Smooth muscle cell (in vitro differentiated cells): ENCODE measurements at regions not wholly inside any gene's neighbourhood (a gene's known extent, or its start where the extent isn't known, plus 50 kb on each side); places are given as distances from the start of the nearest gene placed in this dataset.
"Not testable (repeated sequence)": the region's sequence is repeated elsewhere in the genome, so short reads cannot be mapped to it uniquely, and the experiment has no call there.

Experiments used
- DNase-seq: peaks from one replicate; lab custom pipeline; 2025; ENCODE audit not compliant: unreplicated experiment; lab: John Stamatoyannopoulos, UW
- H2AFZ ChIP-seq: fragments of 200-600 bp; sonication (generic); 2 replicates; pipeline ENCODE4 v1.6.0; 2016; ENCODE audit warnings: antibody characterized with exemption, low read depth, mild to moderate bottlenecking
- H3F3A ChIP-seq: fragments of 200-600 bp; sonication (generic); 2 replicates; pipeline ENCODE4 v1.6.0; 2017; ENCODE audit warnings: antibody characterized with exemption, low read depth
- H3K27ac ChIP-seq: fragments of 200-600 bp; sonication (generic); 2 replicates; pipeline ENCODE4 v1.5.1; 2016; ENCODE audit warnings: low read depth, mild to moderate bottlenecking
- H3K27me3 ChIP-seq: fragments of 200-600 bp; sonication (generic); 2 replicates; pipeline ENCODE4 v1.6.1; 2016; ENCODE audit warnings: low read depth, mild to moderate bottlenecking
- H3K36me3 ChIP-seq: fragments of 200-600 bp; sonication (generic); 2 replicates; pipeline ENCODE4 v1.5.1; 2016; ENCODE audit warnings: low read depth
- H3K4me1 ChIP-seq: fragments of 200-600 bp; sonication (generic); 2 replicates; pipeline ENCODE4 v1.5.1; 2016; ENCODE audit warnings: low read depth
- H3K4me2 ChIP-seq: fragments of 200-600 bp; sonication (generic); 2 replicates; pipeline ENCODE4 v1.6.0; 2016; ENCODE audit warnings: mild to moderate bottlenecking
- H3K4me3 ChIP-seq: fragments of 200-600 bp; sonication (generic); 2 replicates; pipeline ENCODE4 v1.5.1; 2016; ENCODE audit warnings: mild to moderate bottlenecking
- H3K79me2 ChIP-seq: fragments of 200-600 bp; sonication (generic); 2 replicates; pipeline ENCODE4 v1.6.0; 2016; ENCODE audit warnings: low read depth, mild to moderate bottlenecking
- H3K9ac ChIP-seq: fragments of 200-600 bp; sonication (generic); 2 replicates; pipeline ENCODE4 v1.6.0; 2016; ENCODE audit warnings: low read depth
- H3K9me3 ChIP-seq: fragments of 200-600 bp; sonication (generic); replicated peaks from 2 replicates; pipeline ENCODE4 v1.5.1; 2016; ENCODE audit warnings: low read depth
- H4K20me1 ChIP-seq: fragments of 200-600 bp; sonication (generic); 2 replicates; pipeline ENCODE4 v1.6.0; 2016; ENCODE audit warnings: low read depth
- CTCF ChIP-seq: fragments of 200-600 bp; sonication (generic); IDR thresholded peaks from 2 replicates; pipeline ENCODE4 v1.5.1; 2017; ENCODE audit warnings: borderline replicate concordance, mild to moderate bottlenecking, antibody characterized with exemption; ENCODE audit not compliant: insufficient read depth, poor library complexity, severe bottlenecking
- WGBS: methylation state at CpG from one replicate; pipeline ENCODE4 v1.1.7; 2016; ENCODE audit warnings: low lambda C conversion rate; 5-methylcytosine and 5-hydroxymethylcytosine counted together

- H3K4me3 ChIP-seq, result no peak overlapping the region
- H3F3A ChIP-seq, result no peaks in the 10 kb centered on the region
- no peaks in the 10 kb centered on the region for H3K9me3 ChIP-seq
- H3K27ac ChIP-seq, result no peak overlapping the region
- no peaks in the 10 kb centered on the region for H4K20me1 ChIP-seq
- no peaks in the 10 kb centered on the region for H3K27me3 ChIP-seq
- no peak for DNase-seq
- no peak for TF ChIP-seq CTCF
- no peaks in the 10 kb centered on the region for H3K79me2 ChIP-seq
- H3K4me1 ChIP-seq, result no peaks in the 10 kb centered on the region
- WGBS, result 52% methylated on average over 3 of the region's 3 CpGs
- no peak overlapping the region for H2AFZ ChIP-seq
- H3K9ac ChIP-seq, result no peak overlapping the region
- no peak overlapping the region for H3K4me2 ChIP-seq
- no peaks in the 10 kb centered on the region for H3K36me3 ChIP-seq
Observed at GRCh38 chr21:19198801-19199200, 795.2 kb upstream of the TMPRSS15 start.

- no peaks in the 10 kb centered on the region for H3K27me3 ChIP-seq
- no peak overlapping the region for H2AFZ ChIP-seq
- no peak overlapping the region for H3K27ac ChIP-seq
- H4K20me1 ChIP-seq, result no peaks in the 10 kb centered on the region
- no peak overlapping the region for H3K4me2 ChIP-seq
- H3K9me3 ChIP-seq, result no peaks in the 10 kb centered on the region
- H3K9ac ChIP-seq, result no peak overlapping the region
- DNase-seq, result no peak
- H3F3A ChIP-seq, result no peaks in the 10 kb centered on the region
- H3K4me3 ChIP-seq, result no peak overlapping the region
- H3K36me3 ChIP-seq, result no peaks in the 10 kb centered on the region
- no peaks in the 10 kb centered on the region for H3K79me2 ChIP-seq
- no peaks in the 10 kb centered on the region for H3K4me1 ChIP-seq
- no peak for TF ChIP-seq CTCF
Observed at GRCh38 chr21:19218163-19218562, 814.6 kb upstream of the TMPRSS15 start.

- no peak overlapping the region for H3K9ac ChIP-seq
- H3K36me3 ChIP-seq, result no peaks in the 10 kb centered on the region
- no peaks in the 10 kb centered on the region for H3F3A ChIP-seq
- H4K20me1 ChIP-seq, result no peaks in the 10 kb centered on the region
- no peaks in the 10 kb centered on the region for H3K27me3 ChIP-seq
- no peak overlapping the region for H3K4me2 ChIP-seq
- no peaks in the 10 kb centered on the region for H3K79me2 ChIP-seq
- no peak overlapping the region for H2AFZ ChIP-seq
- no peak for DNase-seq
- no peaks in the 10 kb centered on the region for H3K4me1 ChIP-seq
- H3K9me3 ChIP-seq, result no peaks in the 10 kb centered on the region
- H3K4me3 ChIP-seq, result no peak overlapping the region
- H3K27ac ChIP-seq, result no peak overlapping the region
- 93% methylated on average over 12 of the region's 12 CpGs for WGBS
- TF ChIP-seq CTCF, result no peak
Observed at GRCh38 chr21:19224090-19224489, 820.5 kb upstream of the TMPRSS15 start.

GRCh38 chr21:19228226-19228625, 824.6 kb upstream of the TMPRSS15 start:
- no peak for DNase-seq
- no peaks in the 10 kb centered on the region for H3K36me3 ChIP-seq
- H3K4me2 ChIP-seq, result no peak overlapping the region
- H3K4me1 ChIP-seq, result no peaks in the 10 kb centered on the region
- no peak for TF ChIP-seq CTCF
- H3K9ac ChIP-seq, result no peak overlapping the region
- H3K4me3 ChIP-seq, result no peak overlapping the region
- no peaks in the 10 kb centered on the region for H3K9me3 ChIP-seq
- no peak overlapping the region for H2AFZ ChIP-seq
- no peak overlapping the region for H3K27ac ChIP-seq
- no peaks in the 10 kb centered on the region for H3F3A ChIP-seq
- 73% methylated on average over 1 of the region's 1 CpG for WGBS
- no peaks in the 10 kb centered on the region for H3K79me2 ChIP-seq
- H3K27me3 ChIP-seq, result no peaks in the 10 kb centered on the region
- no peaks in the 10 kb centered on the region for H4K20me1 ChIP-seq

- not testable (repeated sequence) for DNase-seq, H3K79me2 ChIP-seq, H3K36me3 ChIP-seq, H3K4me2 ChIP-seq, H3K27me3 ChIP-seq, H3K4me3 ChIP-seq, H3F3A ChIP-seq, H2AFZ ChIP-seq, H3K4me1 ChIP-seq, H3K27ac ChIP-seq, H3K9ac ChIP-seq, H4K20me1 ChIP-seq, H3K9me3 ChIP-seq
- WGBS, result 88% methylated on average over 12 of the region's 12 CpGs
Observed at GRCh38 chr21:19233841-19234240, 830.3 kb upstream of the TMPRSS15 start.
